HG02885 (cell line): ENCODE measurements at regions not wholly inside any gene's neighbourhood (a gene's known extent, or its start where the extent isn't known, plus 50 kb on each side); places are given as distances from the start of the nearest gene placed in this dataset.

Source experiments
- ATAC-seq: cut with Tn5 transposase; IDR thresholded peaks from one replicate; pipeline ENCODE4 v1.9.1; 2021; ENCODE audit warnings: mild to moderate bottlenecking; ENCODE audit not compliant: unreplicated experiment, poor library complexity

GRCh38 chr6:40313582-40313981 lies 273.6 kb downstream of the LRFN2 start:
- no peak for ATAC-seq

GRCh38 chr6:40312213-40313015 lies 274.8 kb downstream of the LRFN2 start:
- ATAC-seq, result no peak

- ATAC-seq, result no peak
Observed at GRCh38 chr6:40308533-40309306, 278.4 kb downstream of the LRFN2 start.

GRCh38 chr6:40307712-40308111 lies 279.5 kb downstream of the LRFN2 start:
- ATAC-seq, result no peak

- no peak for ATAC-seq
Observed at GRCh38 chr6:40302856-40303454, 284.2 kb downstream of the LRFN2 start.

- ATAC-seq, result no peak
Observed at GRCh38 chr6:40299681-40300080, 287.5 kb downstream of the LRFN2 start.

- ATAC-seq, result no peak
Observed at GRCh38 chr6:40298207-40298606, 289.0 kb downstream of the LRFN2 start.

- ATAC-seq, result no peak
Observed at GRCh38 chr6:40295251-40295950, 291.8 kb downstream of the LRFN2 start.

- no peak for ATAC-seq
Observed at GRCh38 chr6:40293460-40294185, 293.5 kb downstream of the LRFN2 start.

GRCh38 chr6:40293060-40293459 lies 294.1 kb downstream of the LRFN2 start:
- ATAC-seq, result no peak

- no peak for ATAC-seq
Observed at GRCh38 chr6:40290816-40291215, 296.3 kb downstream of the LRFN2 start.

- ATAC-seq, result no peak
Observed at GRCh38 chr6:40288919-40289318, 298.2 kb downstream of the LRFN2 start.

- ATAC-seq, result no peak
Observed at GRCh38 chr6:40287296-40287850, 299.8 kb downstream of the LRFN2 start.

- ATAC-seq, result no peak
Observed at GRCh38 chr6:40286721-40287120, 300.4 kb downstream of the LRFN2 start.

GRCh38 chr6:40285996-40286395 lies 301.2 kb downstream of the LRFN2 start:
- no peak for ATAC-seq

- ATAC-seq, result no peak
Observed at GRCh38 chr6:40285535-40285934, 301.6 kb downstream of the LRFN2 start.

GRCh38 chr6:40282986-40283385 lies 304.2 kb downstream of the LRFN2 start:
- ATAC-seq, result no peak

- ATAC-seq, result no peak
Observed at GRCh38 chr6:40281402-40281801, 305.8 kb downstream of the LRFN2 start.

- ATAC-seq, result no peak
Observed at GRCh38 chr6:40280231-40280630, 306.9 kb downstream of the LRFN2 start.

- ATAC-seq, result no peak
Observed at GRCh38 chr6:40276141-40276540, 311.0 kb downstream of the LRFN2 start.
